ENCODE measurements at regions not wholly inside any gene's neighbourhood (a gene's known extent, or its start where the extent isn't known, plus 50 kb on each side); places are given as distances from the start of the nearest gene placed in this dataset.
"Not testable (repeated sequence)": the region's sequence is repeated elsewhere in the genome, so short reads cannot be mapped to it uniquely, and the experiment has no call there.

DNA sequence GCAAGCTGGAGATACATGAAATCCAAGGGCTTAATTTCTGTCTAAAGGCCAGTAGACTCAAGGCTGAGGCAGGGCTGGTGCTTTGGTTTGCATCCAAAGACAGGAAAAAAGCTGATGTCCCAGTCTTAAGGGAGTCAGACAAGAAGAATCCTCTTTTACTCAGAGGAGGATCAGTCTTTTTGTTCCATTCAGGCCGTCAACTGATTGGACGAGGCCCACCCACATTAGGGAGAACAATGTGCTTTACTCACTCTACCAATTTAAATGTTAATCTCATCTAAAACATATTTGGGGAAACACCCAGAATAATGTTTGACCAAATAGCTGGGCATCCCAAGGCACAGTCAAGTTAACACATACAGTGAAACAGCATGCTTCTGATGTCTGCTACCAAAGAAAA is 388.5 kb upstream of the CHRM2 start:
- no peak overlapping the region for H3K27ac Mint-ChIP-seq (ENCODE audit: unreplicated experiment)
- BruUV-seq (replicated peaks) = no TSS peak
- CTCF ChIA-PET = no interaction called here
- no peak for TF ChIP-seq CTCF (IDR thresholded peaks at IDR 0.05; ENCODE audit: unreplicated experiment)
- no peak for DNase-seq
- peaks cover 17% of the 10 kb centered on the region for H3K9me3 Mint-ChIP-seq (ENCODE audit: low read depth, unreplicated experiment)
- no peaks in the 10 kb centered on the region for H3K4me1 Mint-ChIP-seq (ENCODE audit: low read depth, unreplicated experiment)
- intact Hi-C loops (cut with micrococcal nuclease; ENCODE audit: unreplicated experiment) = no loop called here
- H3K4me3 Mint-ChIP-seq (ENCODE audit: low read depth, unreplicated experiment) = no peak overlapping the region
- no peaks in the 10 kb centered on the region for H3K36me3 Mint-ChIP-seq (ENCODE audit: insufficient read depth, unreplicated experiment)
- no peaks in the 10 kb centered on the region for H3K27me3 Mint-ChIP-seq (ENCODE audit: unreplicated experiment)

DNA sequence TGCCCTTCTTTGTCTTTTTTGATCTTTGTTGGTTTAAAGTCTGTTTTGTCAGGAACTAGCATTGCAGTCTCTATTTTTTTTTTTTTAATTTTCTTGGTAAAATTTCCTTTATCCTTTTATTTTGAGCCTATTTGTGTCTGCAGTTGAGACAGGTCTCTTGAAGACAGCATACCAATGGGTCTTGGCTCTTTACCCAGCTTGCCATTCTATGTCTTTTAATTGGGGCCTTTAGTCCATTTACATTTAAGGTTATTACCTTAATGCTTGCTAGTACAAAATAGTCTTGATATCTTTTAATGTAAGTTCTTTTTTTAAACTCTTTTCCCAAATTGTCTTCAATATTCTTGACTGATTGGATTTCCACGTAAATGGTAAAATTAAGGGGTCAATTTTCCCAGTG is 398.3 kb upstream of the CHRM2 start:
- H3K36me3 Mint-ChIP-seq (ENCODE audit: insufficient read depth, unreplicated experiment) = no peaks in the 10 kb centered on the region
- no peak for DNase-seq
- TF ChIP-seq CTCF (IDR thresholded peaks at IDR 0.05; ENCODE audit: unreplicated experiment) = no peak
- H3K27me3 Mint-ChIP-seq (ENCODE audit: unreplicated experiment) = no peaks in the 10 kb centered on the region
- H3K27ac Mint-ChIP-seq (ENCODE audit: unreplicated experiment) = no peak overlapping the region
- CTCF ChIA-PET = no interaction called here
- H3K9me3 Mint-ChIP-seq (ENCODE audit: low read depth, unreplicated experiment) = peaks cover 11% of the 10 kb centered on the region
- H3K4me1 Mint-ChIP-seq (ENCODE audit: low read depth, unreplicated experiment) = no peaks in the 10 kb centered on the region
- no peak overlapping the region for H3K4me3 Mint-ChIP-seq (ENCODE audit: low read depth, unreplicated experiment)
- intact Hi-C loops (cut with micrococcal nuclease; ENCODE audit: unreplicated experiment) = no loop called here
- no TSS peak for BruUV-seq (replicated peaks)

GRCh38 chr7:136452949-136453348 is 415.5 kb upstream of the CHRM2 start:
- Mint-ChIP-seq H3K9me3 (ENCODE audit: low read depth, unreplicated experiment) (peaks cover 24% of the 10 kb centered on the region), H3K4me1 (ENCODE audit: low read depth, unreplicated experiment) (no peaks in the 10 kb centered on the region), H3K27me3 (ENCODE audit: unreplicated experiment) (no peaks in the 10 kb centered on the region), H3K27ac (ENCODE audit: unreplicated experiment) (no peak overlapping the region), H3K36me3 (ENCODE audit: insufficient read depth, unreplicated experiment) (no peaks in the 10 kb centered on the region), H3K4me3 (ENCODE audit: low read depth, unreplicated experiment) (no peak overlapping the region)
- CTCF ChIA-PET = no interaction called here
- BruUV-seq (replicated peaks) = no TSS peak
- intact Hi-C loops (cut with micrococcal nuclease; ENCODE audit: unreplicated experiment) = no loop called here
- DNase-seq = no peak
- no peak for TF ChIP-seq CTCF (IDR thresholded peaks at IDR 0.05; ENCODE audit: unreplicated experiment)

GRCh38 chr7:136446751-136447150 is 421.7 kb upstream of the CHRM2 start:
- Mint-ChIP-seq H3K36me3 (ENCODE audit: insufficient read depth, unreplicated experiment) (no peaks in the 10 kb centered on the region), H3K9me3 (ENCODE audit: low read depth, unreplicated experiment) (peaks cover 8% of the 10 kb centered on the region), H3K27me3 (ENCODE audit: unreplicated experiment) (no peaks in the 10 kb centered on the region), H3K4me3 (ENCODE audit: low read depth, unreplicated experiment) (no peak overlapping the region), H3K4me1 (ENCODE audit: low read depth, unreplicated experiment) (no peaks in the 10 kb centered on the region), H3K27ac (ENCODE audit: unreplicated experiment) (no peak overlapping the region)
- intact Hi-C loops (cut with micrococcal nuclease; ENCODE audit: unreplicated experiment) = no loop called here
- CTCF ChIA-PET = no interaction called here
- BruUV-seq (replicated peaks) = no TSS peak
- TF ChIP-seq CTCF (IDR thresholded peaks at IDR 0.05; ENCODE audit: unreplicated experiment) = no peak
- DNase-seq = no peak

DNA sequence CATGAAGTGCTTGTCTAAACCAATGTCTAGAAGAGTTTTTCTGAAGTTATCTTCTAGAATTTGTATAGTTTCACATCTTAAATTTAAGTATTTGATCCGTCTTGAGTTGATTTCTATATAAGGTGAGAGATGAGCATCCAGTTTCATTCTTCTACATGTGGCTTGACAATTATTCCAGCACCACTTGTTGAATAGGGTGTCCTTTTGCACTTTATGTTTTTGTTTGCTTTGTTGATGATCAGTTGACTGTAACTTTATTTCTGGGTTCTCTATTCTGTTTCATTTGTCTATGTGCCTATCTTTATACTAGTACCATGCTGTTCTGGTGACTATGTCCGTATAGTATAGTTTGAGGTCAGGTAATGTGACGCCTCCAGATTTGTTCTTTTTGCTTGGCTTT is 426.6 kb upstream of the CHRM2 start:
- no peak for TF ChIP-seq CTCF (IDR thresholded peaks at IDR 0.05; ENCODE audit: unreplicated experiment)
- intact Hi-C loops (cut with micrococcal nuclease; ENCODE audit: unreplicated experiment) = no loop called here
- Mint-ChIP-seq H3K4me1 (ENCODE audit: low read depth, unreplicated experiment) (no peaks in the 10 kb centered on the region), H3K27ac (ENCODE audit: unreplicated experiment) (no peak overlapping the region), H3K36me3 (ENCODE audit: insufficient read depth, unreplicated experiment) (no peaks in the 10 kb centered on the region), H3K4me3 (ENCODE audit: low read depth, unreplicated experiment) (no peak overlapping the region), H3K9me3 (ENCODE audit: low read depth, unreplicated experiment) (peaks cover 10% of the 10 kb centered on the region), H3K27me3 (ENCODE audit: unreplicated experiment) (no peaks in the 10 kb centered on the region)
- CTCF ChIA-PET = no interaction called here
- BruUV-seq (replicated peaks) = no TSS peak
- no peak for DNase-seq

GRCh38 chr7:136431736-136432135 is 436.7 kb upstream of the CHRM2 start:
- DNase-seq; intact Hi-C loops (cut with micrococcal nuclease; ENCODE audit: unreplicated experiment); H3K4me3 Mint-ChIP-seq (ENCODE audit: low read depth, unreplicated experiment); H3K36me3 Mint-ChIP-seq (ENCODE audit: insufficient read depth, unreplicated experiment); H3K4me1 Mint-ChIP-seq (ENCODE audit: low read depth, unreplicated experiment); H3K27ac Mint-ChIP-seq (ENCODE audit: unreplicated experiment); H3K27me3 Mint-ChIP-seq (ENCODE audit: unreplicated experiment); CTCF ChIA-PET; BruUV-seq (replicated peaks); H3K9me3 Mint-ChIP-seq (ENCODE audit: low read depth, unreplicated experiment): not testable (repeated sequence)
